ENCODE measurements at regions not wholly inside any gene's neighbourhood (a gene's known extent, or its start where the extent isn't known, plus 50 kb on each side); places are given as distances from the start of the nearest gene placed in this dataset.
"Not testable (repeated sequence)": the region's sequence is repeated elsewhere in the genome, so short reads cannot be mapped to it uniquely, and the experiment has no call there.

DNA sequence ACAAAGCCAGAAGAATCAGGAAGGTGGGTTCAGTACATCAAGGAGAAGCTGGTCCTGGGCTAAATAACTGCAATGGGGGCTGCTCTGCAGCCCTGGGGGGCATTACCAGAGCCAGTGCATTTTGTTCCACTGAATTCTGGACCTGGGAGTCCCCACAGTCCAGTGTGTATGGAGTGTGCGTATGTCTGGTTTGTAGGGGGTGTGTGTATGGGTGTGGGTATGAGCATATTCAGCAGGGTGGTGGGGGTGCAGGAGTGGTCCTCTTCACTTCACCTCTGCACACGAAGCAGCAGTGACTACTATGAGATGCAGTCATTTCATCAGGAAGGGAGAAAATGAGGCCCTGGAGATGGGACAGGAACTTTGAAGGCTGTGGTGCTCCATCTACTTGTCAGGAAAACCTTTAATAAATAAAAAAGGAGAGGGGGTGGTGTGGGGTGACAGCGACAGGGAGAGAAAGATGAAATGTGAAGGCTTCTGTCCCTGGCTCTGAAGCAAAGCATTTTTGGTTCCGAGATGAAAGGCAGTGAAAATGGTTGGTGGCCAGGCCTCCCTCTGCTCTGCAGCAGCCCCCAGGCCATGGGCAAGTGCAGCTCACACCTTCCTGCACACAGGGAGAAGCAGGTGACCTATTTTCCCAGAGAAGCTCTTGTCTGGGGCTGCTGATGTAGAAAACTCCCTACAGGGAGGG is 121.5 kb upstream of the CACHD1 start:
- no peak for TF ChIP-seq POLR2AphosphoS5 (IDR thresholded peaks at IDR 0.05)
- TF ChIP-seq, protein P1, sequence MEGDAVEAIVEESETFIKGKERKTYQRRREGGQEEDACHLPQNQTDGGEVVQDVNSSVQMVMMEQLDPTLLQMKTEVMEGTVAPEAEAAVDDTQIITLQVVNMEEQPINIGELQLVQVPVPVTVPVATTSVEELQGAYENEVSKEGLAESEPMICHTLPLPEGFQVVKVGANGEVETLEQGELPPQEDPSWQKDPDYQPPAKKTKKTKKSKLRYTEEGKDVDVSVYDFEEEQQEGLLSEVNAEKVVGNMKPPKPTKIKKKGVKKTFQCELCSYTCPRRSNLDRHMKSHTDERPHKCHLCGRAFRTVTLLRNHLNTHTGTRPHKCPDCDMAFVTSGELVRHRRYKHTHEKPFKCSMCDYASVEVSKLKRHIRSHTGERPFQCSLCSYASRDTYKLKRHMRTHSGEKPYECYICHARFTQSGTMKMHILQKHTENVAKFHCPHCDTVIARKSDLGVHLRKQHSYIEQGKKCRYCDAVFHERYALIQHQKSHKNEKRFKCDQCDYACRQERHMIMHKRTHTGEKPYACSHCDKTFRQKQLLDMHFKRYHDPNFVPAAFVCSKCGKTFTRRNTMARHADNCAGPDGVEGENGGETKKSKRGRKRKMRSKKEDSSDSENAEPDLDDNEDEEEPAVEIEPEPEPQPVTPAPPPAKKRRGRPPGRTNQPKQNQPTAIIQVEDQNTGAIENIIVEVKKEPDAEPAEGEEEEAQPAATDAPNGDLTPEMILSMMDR (IDR thresholded peaks at IDR 0.05) = no peak
- no peak for TF ChIP-seq EP300 (IDR thresholded peaks at IDR 0.05)
- TF ChIP-seq POLR2A (IDR thresholded peaks at IDR 0.05) = no peak
- intact Hi-C loops (cut with DNase I; ENCODE audit: low total_unique reads) = no loop called here
- no peak overlapping the region for H3K27ac ChIP-seq
- no peak for DNase-seq
- no peaks in the 10 kb centered on the region for H3K9me3 ChIP-seq
- no peak overlapping the region for H3K4me3 ChIP-seq
- H3K4me1 ChIP-seq = peaks cover 0 to 4% (median 0%) of the 10 kb centered on the region in 4 donors
- no peaks in the 10 kb centered on the region for H3K36me3 ChIP-seq
- 66 to 89% (median 78%) methylated on average over 4 of the region's 4 CpGs for WGBS, 5 donors
- H3K27me3 ChIP-seq = no peaks in the 10 kb centered on the region

DNA sequence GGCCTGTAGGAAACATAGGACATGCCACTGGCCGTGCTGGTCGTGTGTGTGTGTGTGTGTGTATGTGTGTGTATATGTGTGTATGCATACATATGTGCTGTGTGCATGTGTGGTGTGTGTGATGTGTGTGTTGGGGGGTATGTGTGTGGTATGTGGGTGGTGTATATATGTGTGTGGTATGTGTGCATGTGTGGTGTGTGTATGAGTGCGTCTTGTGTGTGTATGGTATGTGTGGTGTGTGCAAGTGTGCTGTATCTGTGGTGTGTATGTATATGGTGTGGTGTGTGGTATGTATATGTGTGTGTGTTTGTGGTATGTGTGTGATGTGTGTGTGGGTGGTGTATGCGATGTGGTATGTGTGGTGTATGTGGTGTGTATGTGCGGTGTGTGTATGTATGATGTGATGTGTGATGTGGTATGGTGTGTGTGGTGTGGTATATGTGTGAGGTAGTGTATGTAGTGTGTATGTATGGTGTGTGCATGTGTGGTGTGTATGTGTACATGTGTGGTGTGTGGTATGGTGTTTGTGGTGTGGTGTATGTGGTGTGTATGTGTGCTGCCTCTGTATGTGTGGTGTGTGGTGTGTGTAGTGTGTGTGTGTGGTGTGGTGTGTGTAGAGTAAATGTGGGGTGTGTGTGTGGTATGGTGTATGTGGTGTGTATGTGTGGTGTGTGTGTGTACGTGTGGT is 120.8 kb upstream of the CACHD1 start:
- DNase-seq = no peak
- H3K4me3 ChIP-seq = no peak overlapping the region
- H3K9me3 ChIP-seq = no peaks in the 10 kb centered on the region
- H3K4me1 ChIP-seq = peaks cover 0 to under 1% (median 0%) of the 10 kb centered on the region in 4 donors
- no peak overlapping the region for H3K27ac ChIP-seq
- H3K27me3 ChIP-seq = no peaks in the 10 kb centered on the region
- H3K36me3 ChIP-seq = no peaks in the 10 kb centered on the region
- 88 to 96% (median 95%) methylated on average over 6 of the region's 6 CpGs for WGBS, 5 donors
- no peak for TF ChIP-seq EP300 (IDR thresholded peaks at IDR 0.05)
- TF ChIP-seq POLR2A (IDR thresholded peaks at IDR 0.05) = no peak
- TF ChIP-seq POLR2AphosphoS5 (IDR thresholded peaks at IDR 0.05) = no peak
- intact Hi-C loops (cut with DNase I; ENCODE audit: low total_unique reads) = no loop called here

DNA sequence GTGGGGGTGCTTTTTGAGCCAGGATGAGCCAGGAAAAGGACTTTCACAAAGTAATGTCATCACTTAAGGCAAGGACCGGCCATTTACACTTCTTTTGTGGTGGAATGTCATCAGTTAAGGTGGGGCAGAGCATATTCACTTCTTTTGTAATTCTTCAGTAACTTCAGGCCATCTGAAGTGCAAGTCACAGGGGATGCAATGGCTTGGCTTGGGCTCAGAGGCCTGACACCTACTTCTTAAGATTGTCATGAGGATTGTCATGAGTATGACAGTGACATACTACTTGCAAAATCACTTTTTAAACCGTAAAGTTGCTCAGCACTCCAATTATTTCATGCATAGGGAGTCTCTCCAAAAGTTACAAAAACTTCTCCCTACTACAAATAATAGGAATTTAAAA is 114.4 kb upstream of the CACHD1 start:
- DNase-seq; H3K4me1 ChIP-seq; H3K36me3 ChIP-seq; H3K27ac ChIP-seq; H3K4me3 ChIP-seq; intact Hi-C loops (cut with DNase I; ENCODE audit: low total_unique reads); H3K27me3 ChIP-seq; H3K9me3 ChIP-seq: not testable (repeated sequence)
- 85 to 100% (median 93%) methylated on average over 2 of the region's 2 CpGs for WGBS, 5 donors

DNA sequence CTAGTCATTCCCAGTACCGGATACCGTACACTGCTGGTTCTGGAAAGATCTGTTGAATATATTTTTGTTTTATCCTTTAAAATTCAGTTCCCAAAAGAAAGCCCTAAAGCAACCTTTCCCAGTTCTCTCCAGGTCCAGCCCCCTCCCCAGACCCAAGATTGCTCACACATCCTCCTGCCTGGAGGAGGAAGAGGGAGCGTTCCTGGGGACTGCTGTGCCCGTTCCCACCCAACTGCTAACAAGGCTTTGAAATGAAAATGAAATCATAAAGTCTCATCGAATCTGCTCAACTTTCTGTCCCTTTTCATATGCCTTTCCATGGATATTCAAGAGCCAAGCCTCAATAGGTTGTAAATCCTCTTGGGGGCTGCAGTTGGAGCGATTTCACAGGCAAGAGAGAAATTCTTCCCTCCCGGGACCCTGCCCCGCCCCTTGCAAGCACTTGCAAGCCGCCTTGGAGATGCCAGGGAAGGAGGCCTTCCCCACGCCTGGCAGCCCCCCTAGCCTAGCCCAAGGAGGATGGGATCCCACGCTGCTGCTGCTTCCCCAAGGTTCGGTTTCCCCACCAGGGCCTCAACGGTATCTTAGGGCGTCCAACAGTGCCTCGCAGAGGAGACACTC is 113.2 kb upstream of the CACHD1 start:
- 81 to 93% (median 82%) methylated on average over 12 to 15 of the region's 15 CpGs for WGBS, 5 donors
- H3K27ac ChIP-seq = no peak overlapping the region

DNA sequence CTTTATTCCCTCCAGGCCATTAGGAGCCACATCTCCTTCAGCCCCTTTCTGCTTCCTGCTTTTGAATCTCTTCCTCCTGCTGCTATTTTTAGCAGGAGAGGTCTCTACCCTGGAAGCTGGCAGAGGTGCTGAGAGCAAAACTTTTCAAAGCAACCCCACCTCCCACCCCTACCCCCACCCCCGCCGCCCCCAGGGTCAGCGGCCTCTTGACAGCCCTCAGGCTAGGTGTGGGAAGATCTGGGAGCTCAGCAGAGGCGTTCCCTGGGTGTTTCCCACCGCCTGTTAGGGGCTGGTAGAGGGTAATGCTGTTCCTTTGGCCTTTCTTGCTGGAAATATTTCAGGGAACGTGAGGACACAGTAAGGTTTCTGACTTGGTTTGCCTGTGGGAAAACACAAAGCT is 112.5 kb upstream of the CACHD1 start:
- Histone ChIP-seq H3K4me3 (no peak overlapping the region), H3K27ac (no peak overlapping the region), H3K9me3 (no peaks in the 10 kb centered on the region), H3K4me1 (no peaks in the 10 kb centered on the region), H3K36me3 (no peaks in the 10 kb centered on the region), H3K27me3 (peaks cover 0 to 8% (median 0%) of the 10 kb centered on the region in 3 donors)
- peak in 1 of 2 donors; percentile 11 for DNase-seq
- 38 to 61% (median 57%) methylated on average over 4 to 6 of the region's 6 CpGs for WGBS, 5 donors
- intact Hi-C loops (cut with DNase I; ENCODE audit: low total_unique reads) = no loop called here
- TF ChIP-seq, protein P1 (IDR thresholded peaks at IDR 0.05) = no peak
- TF ChIP-seq EP300 (IDR thresholded peaks at IDR 0.05) (no peak), POLR2A (IDR thresholded peaks at IDR 0.05) (no peak), POLR2AphosphoS5 (IDR thresholded peaks at IDR 0.05) (no peak)

More for the DNA sequence above, 113.2 kb upstream of the CACHD1 start:
- Histone ChIP-seq H3K36me3 (no peaks in the 10 kb centered on the region), H3K4me1 (no peaks in the 10 kb centered on the region), H3K27me3 (peaks cover 0 to 8% (median 0%) of the 10 kb centered on the region in 3 donors), H3K4me3 (no peak overlapping the region), H3K9me3 (no peaks in the 10 kb centered on the region)
- TF ChIP-seq POLR2AphosphoS5 (IDR thresholded peaks at IDR 0.05) (no peak), EP300 (IDR thresholded peaks at IDR 0.05) (no peak)
- peak in 1 of 2 donors; percentile 15 for DNase-seq
- intact Hi-C loops (cut with DNase I; ENCODE audit: low total_unique reads) = no loop called here

Data from stomach (tissue), 8 donors.